Eye (tissue), 1 donor: ENCODE measurements at regions not wholly inside any gene's neighbourhood (a gene's known extent, or its start where the extent isn't known, plus 50 kb on each side); places are given as distances from the start of the nearest gene placed in this dataset.
"Not testable (repeated sequence)": the region's sequence is repeated elsewhere in the genome, so short reads cannot be mapped to it uniquely, and the experiment has no call there.

Experiments used
- DNase-seq: peaks from one replicate; pipeline ENCODE4 v3.0.0-alpha.2; 2015

DNA sequence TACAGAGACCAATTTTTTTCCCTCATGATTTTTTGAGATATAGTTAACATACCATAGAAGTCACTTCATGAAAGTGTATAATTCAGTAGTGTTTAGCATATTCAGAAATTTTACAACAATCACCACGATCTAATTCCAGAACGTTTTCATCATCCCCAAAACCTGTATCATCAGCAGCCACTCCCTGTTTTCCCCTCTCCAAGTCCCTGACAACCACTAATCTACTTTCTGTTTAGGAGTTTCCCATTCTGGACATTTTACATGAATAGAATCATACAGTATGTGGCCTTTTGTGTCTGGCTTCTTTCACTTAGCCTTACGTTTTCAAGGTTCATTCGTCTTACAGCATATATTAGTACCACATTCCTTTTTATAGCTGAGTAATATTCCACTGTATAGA, 204.2 kb upstream of the PLD5 start:
- DNase-seq = no peak

DNA sequence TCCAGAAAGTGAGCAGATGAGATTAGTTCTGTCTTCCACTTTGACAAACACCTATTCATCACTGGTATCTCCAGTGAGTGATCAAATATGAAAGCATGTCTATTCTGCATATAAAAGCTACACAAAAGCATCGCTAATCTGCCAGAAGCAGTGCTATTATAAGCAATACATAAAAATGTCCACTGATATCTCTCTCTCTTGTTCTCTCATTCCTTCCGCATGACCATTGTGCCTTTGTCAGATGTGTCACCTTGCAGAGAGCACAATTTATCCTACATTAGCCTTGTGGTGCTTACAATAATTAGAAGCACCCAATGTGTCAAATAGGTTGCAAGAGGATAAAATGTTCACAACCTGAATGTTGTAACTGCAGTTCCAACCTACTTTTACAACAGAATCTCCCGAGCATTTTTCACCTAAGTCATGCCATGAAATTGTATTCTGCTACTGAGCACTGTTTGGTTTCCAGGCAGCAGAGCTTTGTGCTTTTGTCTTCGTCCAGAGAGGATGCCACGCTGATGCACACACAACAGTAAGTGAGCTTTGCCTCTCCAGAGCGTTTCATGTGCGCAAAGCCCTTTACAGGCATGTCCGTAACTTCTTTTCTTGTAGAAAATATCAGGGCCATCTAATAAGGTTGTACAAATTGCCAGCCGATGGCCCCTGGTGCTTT, 198.7 kb upstream of the PLD5 start:
- DNase-seq = no peak

DNA sequence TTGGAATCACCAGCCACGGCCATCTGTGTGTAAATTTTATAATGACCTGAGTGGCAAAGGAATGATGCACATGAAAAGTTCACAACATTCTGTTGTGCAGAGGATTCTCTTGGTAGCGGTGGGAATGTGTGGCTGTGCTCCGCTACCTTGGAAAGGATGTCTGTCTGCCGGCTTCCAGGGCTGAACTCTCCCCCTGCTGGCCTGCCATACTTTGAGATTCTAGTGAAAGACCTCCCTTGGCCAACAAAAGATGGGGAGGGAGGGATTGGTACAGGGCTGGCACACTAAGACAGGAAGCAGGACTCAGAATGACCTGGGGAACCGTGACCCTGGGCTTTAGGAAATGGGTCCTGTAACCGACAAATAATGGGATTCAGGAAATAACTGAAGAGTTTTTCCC, 194.5 kb upstream of the PLD5 start:
- DNase-seq = no peak

DNA sequence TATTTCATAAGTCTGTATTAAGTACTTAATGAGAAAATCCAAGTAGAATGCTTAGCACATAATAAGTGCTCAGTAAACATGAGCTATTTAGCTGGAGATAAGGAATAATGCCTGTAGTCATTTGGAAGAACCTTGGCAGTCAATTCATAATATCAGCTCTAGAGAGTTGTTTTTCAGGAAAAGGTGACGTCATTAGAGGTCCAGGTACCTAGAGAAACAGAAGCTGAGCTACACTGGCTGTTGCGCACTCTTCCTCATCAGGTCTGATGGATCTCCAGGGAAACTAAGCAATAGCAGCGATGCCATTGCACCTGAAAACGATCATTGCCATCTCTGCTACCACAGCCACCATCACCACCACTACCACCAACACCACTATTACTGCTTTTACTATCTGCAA, 187.8 kb upstream of the PLD5 start:
- DNase-seq = no peak

DNA sequence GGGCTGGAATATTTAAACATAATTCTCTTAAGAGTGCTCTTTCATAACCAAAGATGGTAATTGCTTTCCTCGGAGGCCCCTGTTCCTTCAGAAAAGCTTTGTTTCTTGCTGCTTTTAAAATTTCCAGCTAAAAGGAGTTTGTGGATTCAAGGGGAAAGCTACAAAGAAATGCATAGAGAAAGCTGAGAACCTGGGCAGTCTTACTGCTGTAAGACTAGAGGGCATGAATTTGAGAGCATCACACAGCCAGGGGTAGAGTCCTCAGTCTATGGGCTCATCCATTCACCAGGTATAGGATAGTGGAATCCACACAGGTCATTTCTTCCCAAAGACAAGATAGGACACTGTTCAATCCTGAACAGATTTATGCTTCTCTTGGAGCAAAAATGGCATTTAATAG, 186.3 kb upstream of the PLD5 start:
- DNase-seq = no peak

DNA sequence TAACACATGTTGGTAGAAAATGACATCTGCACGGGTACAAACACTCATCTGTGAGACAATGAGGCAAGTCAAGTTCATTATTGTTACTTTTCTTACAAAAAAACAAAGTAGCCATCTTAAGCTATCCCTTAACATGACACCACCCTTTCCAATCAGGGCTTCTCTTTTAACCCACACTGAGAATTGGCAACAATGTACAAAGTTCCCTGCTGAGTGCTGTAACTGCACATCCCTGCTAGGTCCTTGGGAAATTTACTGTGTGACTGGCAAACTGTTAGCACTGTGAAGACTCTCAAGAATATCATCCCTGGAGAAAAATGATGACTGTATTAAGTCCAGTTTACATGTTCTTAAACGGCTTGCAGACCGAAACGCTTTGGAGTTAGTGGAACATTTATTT, 185.8 kb upstream of the PLD5 start:
- no peak for DNase-seq

DNA sequence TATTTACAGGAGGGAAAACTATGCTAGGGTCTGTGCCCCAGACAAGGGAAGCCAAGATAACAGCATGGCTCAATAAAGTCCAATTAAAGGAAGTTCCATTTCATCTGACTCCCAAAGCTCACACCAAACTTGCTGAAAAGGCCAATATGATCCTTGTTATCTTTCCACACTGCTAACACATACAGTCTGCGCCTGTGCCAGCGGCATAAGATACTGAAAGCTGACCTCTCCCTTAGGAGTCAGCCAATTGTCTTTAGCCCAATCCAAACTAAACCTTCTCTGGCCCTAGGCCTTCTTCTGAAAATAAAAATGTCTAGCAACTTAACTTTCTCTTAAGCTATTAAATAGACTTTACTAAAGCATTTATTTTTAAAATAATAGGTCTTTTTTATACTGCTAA, 179.0 kb upstream of the PLD5 start:
- no peak for DNase-seq

DNA sequence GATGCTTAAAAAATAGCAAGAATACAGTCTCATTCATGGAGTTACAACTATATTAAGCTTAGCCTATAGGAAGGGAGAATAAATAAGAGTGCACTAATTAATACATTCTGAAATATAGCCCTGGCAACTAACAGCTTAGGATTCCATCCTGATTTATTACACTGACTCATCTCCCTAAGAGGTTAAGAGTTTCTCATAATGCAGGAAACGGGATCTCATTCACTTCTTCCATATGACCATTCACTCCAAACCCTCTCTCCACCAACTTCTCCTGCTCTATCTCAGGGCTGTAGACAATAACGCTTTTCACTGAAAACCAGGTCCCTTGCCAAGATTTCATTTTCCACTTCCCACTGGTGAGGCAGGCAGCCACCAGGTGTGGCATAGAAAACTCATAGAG, 168.5 kb upstream of the PLD5 start:
- DNase-seq = no peak

DNA sequence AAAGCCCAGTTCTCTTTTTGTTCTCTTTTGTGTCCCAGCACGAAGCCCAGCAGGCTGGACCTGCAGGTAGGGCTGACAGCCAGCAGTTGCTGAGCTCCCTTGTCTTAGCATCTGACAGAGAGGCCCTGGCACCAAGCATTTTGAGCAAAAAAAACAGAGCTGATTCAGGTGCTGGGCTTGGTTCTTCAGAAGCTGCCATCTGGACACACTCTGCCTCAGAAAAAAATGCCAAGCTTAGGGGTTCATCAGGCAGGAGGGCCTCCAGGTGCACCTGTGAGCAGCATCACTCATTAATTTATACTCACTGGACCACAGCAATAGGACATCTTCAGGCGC, 167.1 kb upstream of the PLD5 start:
- no peak for DNase-seq

DNA sequence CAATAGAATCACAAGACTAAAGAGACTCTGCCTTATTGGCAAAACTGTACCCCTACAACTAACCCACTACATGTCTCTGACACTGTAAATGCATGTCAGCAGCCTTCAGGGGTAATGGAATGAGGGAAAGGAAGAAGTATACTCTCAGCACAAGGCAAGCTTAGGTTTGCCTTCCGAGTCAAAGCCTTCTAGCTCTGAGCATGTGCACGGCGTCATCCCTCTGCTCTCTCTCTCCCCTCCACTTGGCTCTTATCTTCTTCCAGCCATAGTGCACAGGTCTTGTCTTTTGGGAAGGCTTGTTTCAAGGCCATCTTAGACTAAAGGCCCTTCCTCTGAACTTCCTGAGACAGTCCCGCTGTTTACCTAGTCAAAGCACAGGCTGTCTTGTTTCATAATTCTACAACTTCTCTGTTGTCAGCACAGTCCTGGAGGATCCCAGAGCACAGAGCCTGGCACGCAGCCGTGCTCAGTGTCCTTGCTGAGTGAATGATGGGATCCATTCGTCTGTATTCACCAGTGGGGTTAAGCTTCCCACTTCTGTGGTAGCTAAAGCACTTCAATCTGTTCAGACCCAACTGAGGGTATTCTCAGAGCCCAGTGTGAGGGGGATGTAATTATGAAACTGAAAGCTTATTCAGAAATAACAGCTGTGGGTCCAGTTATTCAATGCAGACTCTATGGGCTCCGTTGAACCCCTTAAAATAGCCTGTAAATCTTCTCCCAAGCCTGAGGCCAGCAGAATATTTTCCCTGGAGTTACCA, 166.5 kb upstream of the PLD5 start:
- no peak for DNase-seq

DNA sequence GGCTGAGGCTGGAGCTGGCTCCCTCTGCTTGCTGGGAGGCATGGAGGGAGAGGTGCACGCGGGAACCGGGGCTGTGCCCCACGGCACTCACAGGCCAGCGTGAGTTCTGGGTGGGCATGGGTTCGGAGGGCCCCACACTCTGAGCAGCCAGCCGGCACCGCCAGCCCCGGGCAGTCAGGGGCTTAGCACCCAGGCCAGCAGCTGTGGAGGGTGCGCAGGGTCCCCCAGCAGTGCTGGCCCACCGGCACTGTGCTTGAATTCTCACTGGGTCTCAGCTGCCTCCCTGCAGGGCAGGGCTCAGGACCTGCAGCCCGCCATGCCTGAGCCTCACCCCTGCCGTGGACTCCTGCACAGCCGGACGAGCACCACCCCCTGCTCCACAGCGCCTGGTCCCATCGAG, 164.9 kb upstream of the PLD5 start:
- no peak for DNase-seq

DNA sequence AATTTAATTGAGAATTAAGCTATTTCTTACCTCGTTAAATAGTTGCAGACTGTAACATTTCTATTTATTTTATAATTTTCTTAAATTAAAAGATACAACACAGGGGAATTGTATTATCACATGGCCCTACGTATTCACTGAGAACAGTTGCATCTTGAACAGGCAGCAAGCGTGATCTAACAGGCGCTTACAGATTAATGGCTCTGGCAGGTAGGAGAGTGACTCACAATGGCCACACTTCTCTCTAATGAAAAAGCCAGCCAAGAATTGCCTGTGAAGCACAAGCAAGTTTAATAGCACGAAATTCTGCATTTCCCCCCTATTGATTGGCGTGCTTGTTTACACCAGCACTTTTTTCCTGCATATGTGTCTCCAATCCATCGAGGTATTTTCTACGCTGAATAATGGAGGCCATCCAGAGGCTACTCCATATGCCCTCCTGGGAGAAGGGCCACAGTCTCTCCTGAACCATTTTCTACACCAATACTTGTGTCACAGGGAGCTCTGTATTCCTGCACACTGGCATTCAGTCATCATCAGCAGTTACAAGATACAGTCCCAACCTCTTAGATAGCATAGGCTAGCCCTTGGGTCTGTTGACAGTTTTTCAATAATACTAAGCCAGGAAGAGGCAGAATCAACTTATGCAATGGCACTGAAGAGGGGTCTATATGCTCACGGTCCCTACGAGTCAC, 150.6 kb upstream of the PLD5 start:
- no peak for DNase-seq

DNA sequence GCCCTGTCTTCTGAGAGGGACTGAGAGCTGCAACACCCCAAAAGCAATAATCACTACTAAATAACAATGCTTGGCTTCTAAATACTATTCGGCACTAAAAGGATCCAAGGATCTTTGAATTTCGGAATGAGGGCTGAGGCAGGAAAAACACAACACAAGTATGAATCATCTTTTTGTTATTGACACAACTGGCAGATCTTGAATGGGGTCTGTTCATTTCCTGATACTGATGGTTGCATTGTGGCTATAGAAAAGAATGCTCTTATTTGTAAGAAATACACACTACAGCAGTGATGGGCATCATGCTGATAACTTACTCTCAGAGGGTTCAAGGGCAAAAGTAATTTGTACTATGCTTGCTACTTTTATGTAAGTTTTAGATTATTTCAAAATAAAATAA, 149.2 kb upstream of the PLD5 start:
- no peak for DNase-seq

DNA sequence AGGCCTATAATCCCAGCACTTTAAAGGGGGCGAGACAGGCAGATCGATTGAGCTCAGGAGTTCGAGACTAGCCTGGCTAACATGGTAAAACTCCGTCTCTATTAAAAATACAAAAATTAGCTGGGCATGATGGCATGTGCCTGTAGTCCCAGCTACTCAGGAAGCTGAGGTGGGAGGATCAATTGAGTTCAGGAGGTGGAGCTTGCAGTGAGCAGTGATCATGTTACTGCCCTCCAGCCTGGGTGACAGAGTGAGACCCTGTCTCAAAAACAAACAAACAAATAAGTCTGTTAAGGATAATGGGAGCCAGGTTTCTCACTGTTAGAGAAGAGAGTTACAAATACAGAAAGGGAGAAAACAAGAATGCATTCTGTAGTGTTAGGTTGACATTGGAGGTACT, 148.7 kb upstream of the PLD5 start:
- not testable (repeated sequence) for DNase-seq

DNA sequence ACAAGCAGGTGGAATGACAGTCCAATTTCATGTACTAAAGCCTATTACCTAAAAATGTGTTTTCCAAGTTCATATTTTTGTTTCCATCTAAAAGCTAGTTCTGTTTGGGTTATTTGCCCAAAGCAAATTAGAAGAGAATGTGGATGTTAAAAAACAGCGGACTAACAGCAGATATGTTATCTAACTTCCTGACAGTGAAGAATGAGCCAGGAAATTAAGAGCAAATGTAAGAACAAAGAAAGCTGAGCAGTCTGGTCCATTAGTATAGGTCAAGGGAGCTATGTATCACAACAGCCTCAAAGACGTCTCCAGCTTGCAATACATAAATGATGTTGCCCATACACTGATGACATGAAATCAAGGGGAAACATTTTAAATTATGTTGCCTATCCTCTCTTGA, 145.5 kb upstream of the PLD5 start:
- DNase-seq = no peak

DNA sequence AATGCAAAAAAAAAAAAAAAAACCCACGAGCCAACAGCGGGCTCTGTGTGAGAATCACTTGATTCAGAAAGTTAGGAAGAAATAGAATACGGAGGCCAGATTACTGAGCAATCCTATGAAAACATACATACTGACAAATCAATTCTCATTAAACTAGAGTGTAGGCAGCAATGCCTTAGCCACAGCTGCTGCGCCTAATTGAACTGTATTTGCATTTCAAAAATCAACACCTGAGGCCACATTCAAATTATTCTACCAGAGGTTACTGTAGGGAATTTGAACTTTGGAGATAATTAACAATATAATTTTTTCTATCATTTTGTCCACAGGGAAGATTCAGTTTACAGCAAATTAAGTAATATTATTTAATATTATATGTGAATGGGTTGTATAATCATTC, 138.4 kb upstream of the PLD5 start:
- no peak for DNase-seq

DNA sequence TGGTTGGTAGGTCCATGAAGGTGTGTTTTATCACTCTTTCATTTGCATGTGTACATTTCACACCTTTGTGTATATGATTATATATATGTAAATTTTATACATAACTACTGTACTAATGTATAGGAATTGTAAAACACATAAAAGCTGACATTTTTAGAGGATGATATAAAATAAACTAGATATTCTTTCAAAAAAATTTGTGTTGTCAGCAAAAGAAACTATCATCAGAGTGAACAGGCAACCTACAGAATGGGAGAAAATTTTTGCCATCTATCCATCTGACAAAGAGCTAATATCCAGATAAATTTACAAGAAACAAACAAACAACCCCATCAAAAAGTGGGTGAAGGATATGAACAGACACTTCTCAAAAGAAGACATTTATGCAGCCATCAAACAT, 129.3 kb upstream of the PLD5 start:
- DNase-seq = not testable (repeated sequence)

DNA sequence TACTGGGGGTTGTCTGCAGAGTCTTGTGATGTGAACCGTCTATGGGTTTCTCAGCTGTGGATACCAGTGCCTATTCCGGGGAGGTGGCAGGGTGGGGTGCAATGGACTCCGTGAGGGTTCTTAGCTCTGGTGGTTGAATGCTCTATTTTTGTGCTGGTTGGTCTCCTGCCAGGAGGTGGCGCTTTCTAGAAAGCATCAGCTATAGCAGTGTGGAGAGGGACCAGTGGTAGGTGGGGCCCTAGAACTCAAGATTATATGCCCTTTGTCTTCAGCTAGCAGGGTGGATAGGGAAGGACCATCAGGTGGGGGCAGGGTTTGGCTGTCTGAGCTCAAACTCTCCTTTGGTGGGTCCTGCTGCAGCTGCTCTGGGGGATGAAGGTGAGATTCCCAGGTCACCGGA, 127.3 kb upstream of the PLD5 start:
- no peak for DNase-seq

DNA sequence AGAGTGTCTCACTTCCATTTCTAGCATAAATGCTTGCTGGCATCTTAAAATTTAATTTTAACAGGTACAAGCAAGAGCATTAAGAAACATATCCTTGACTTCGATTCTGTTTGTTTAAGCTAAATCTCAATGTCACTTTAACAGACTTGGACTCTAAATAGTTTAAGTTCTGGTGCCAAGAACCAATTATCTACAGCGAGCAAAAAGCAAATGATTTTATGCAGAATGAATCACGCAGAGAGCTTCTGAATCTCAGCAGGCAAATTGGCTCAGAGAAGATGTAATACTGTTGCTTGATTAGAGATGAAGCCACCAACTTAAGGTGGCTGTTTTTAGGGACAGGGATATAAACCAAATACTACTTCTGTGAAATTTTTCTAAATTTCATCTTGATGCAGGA, 117.0 kb upstream of the PLD5 start:
- no peak for DNase-seq

DNA sequence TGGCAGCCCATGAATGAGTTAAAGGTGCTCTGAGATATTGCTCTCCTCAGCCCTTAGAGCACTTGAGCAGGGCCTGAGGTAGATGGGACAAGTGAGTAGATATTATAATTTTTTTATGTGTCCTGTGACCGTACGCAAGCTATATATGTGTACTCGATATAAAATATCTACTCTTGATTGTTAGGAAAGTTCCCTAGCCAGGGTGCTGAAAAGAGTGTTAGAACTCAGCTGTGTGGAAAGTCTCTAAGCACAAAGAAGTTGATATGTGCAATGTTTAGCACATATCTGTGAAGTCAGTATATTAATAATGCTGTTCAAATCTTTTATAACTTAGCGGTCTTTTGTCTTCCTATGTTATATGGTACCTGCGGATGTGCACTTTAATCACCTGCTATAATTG, 114.6 kb upstream of the PLD5 start:
- DNase-seq = no peak

DNA sequence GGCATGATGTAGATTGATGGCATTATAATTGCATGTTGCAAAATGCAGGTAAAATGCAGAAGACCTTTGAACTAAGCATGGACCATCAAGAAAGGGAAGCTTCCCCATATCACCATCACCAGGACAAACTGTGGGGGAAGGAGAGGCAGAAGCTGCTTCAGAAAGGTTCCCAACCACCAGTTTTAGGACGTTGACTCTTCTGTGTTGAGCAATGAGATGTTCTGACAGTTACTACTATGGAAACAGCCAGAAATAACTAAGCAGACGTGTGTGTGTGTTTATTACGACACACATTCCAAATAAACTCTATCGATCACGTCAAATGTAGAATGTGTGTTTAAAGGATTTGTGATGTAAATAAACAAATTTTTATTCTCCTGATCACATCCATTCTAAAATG, 110.2 kb upstream of the PLD5 start:
- no peak for DNase-seq

DNA sequence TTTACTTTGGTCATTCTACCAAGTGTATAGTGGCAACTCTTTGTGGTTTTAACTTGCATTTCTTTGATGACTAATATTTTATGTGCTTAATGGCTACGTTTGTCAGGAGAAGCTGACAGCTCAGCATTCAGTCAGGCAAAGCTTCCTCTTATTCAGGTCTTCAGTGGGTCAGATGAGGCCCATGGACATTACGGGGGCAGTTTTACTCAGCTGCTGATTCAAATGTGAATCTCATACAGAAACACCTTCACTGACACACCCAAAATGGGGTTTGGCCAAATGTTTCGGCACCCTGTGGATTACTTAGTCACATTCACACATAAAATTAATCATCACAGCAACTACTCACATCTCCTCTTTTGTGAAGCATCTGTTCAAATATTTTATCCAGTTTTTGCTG, 104.9 kb upstream of the PLD5 start:
- DNase-seq = no peak

DNA sequence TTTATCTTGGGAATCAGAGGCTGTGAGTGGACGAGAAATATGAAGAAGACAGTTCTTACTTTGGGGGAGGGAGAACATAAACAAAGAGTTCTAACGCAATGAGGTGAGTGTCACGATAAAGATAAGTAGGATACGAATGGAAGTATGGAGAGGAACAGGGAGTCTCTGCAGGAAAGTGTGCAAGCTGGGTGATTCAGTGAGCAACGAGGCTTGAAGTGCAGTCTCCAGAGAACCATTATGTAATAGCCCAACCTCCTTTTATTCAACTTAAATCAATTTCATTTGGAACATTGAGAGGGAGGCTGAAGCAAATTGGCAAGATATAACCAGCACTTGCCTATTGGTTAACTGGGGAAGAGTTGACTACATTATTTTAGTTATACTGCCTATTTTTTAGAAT, 99.3 kb upstream of the PLD5 start:
- DNase-seq = no peak

DNA sequence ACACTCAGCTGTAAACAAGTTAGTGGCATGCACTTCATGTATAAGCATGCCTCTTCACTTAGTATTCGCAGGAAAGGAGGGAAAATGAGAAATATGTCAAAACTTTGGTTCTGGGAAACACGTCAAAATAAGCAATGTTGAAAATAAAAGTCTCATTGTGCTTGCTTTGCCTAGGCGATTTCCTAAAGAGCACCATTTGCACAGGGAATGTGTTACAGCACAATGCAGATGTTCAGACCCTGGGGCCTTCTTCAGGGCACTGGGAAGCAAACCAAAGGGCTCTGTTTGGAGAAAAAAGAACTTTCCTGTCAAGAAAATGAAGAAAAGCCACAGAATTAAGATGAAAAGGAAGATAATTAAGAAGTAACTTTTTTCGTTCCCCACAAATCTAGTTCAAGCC, 98.6 kb upstream of the PLD5 start:
- DNase-seq = no peak
